ENCODE measurements at regions not wholly inside any gene's neighbourhood (a gene's known extent, or its start where the extent isn't known, plus 50 kb on each side); places are given as distances from the start of the nearest gene placed in this dataset.

GRCh38 chr2:128746356-128746755 is 427.7 kb upstream of the HS6ST1 start:
- CTCF ChIA-PET (ENCODE audit: low intra/inter-chr PET ratio): interaction anchor here (0.7 kb wide), 1 partner anchor 30 kb away, joined by 3 read pairs; no protein-coding TSS in a partner anchor
- in situ Hi-C loops (cut with MboI): no loop called here

GRCh38 chr2:128748336-128748735 is 429.7 kb upstream of the HS6ST1 start:
- intact Hi-C loops (cut with micrococcal nuclease): no loop called here

More at GRCh38 chr2:128746356-128746755, 427.7 kb upstream of the HS6ST1 start:
- Histone ChIP-seq H3K79me2 (ENCODE audit: control insufficient read depth, insufficient read depth, low read length) (no peaks in the 10 kb centered on the region), H3K27me3 (ENCODE audit: control insufficient read depth in 2 of 2, insufficient read depth in 2 of 2, low read length in 2 of 2) (peaks cover 0 to 16% of the 10 kb centered on the region in 2 experiments; a peak in 2 of 5 replicates), H3K27ac (ENCODE audit: extremely low read depth, low read depth, low read length) (no peak overlapping the region), H3K9me1 (ENCODE audit: control insufficient read depth, insufficient read depth, low read length) (no peaks in the 10 kb centered on the region), H3K4me1 (replicated peaks in 1 of 2; ENCODE audit: control insufficient read depth in 2 of 2, insufficient read depth in 2 of 2, low read length in 2 of 2) (no peaks in the 10 kb centered on the region), H3K9ac (ENCODE audit: insufficient read depth in 1 of 2, low read depth in 2 of 2, low read length in 2 of 2) (no peak overlapping the region), H4K20me1 (replicated peaks; ENCODE audit: control insufficient read depth, insufficient read depth, low read length) (no peaks in the 10 kb centered on the region), H2AFZ (ENCODE audit: low read depth, low read length) (no peak overlapping the region), H3K4me2 (ENCODE audit: insufficient read depth, low read length) (no peak overlapping the region), H3K9me3 (replicated peaks; ENCODE audit: control insufficient read depth, insufficient read depth, low read depth, low read length) (no peaks in the 10 kb centered on the region), H3K36me3 (ENCODE audit: control insufficient read depth, insufficient read depth, low read length) (no peaks in the 10 kb centered on the region), H3K4me3 (no peak overlapping the region)
- no peak for ATAC-seq
- 0% methylated on average over 5 of the region's 5 CpGs for WGBS (ENCODE audit: insufficient coverage, low coverage, missing lambda C conversion rate)
- intact Hi-C loops (cut with micrococcal nuclease): no loop called here
- no TSS peak for BruUV-seq (replicated peaks)
- DNase-seq (ENCODE audit: extremely low read depth in 1 of 4, low spot score in 3 of 4): no peak
- POLR2A ChIA-PET: no interaction called here
- no peak for TF ChIP-seq FOXK1 (CRISPR knock-in tag; IDR thresholded peaks at IDR 0.05; ENCODE audit: borderline replicate concordance)
- peak; percentile 28; the same call in 1 of the 2 replicates for TF ChIP-seq NFIC (IDR thresholded peaks at IDR 0.05)
- FAIRE-seq: no peak

More at GRCh38 chr2:128748336-128748735, 429.7 kb upstream of the HS6ST1 start:
- DNase-seq (ENCODE audit: extremely low read depth in 1 of 4, low spot score in 3 of 4) (no peak), ATAC-seq (no peak), FAIRE-seq (no peak)
- Histone ChIP-seq H3K9me1 (ENCODE audit: control insufficient read depth, insufficient read depth, low read length) (no peaks in the 10 kb centered on the region), H3K79me2 (ENCODE audit: control insufficient read depth, insufficient read depth, low read length) (no peaks in the 10 kb centered on the region), H3K4me3 (no peak overlapping the region), H3K4me1 (replicated peaks in 1 of 2; ENCODE audit: control insufficient read depth in 2 of 2, insufficient read depth in 2 of 2, low read length in 2 of 2) (no peaks in the 10 kb centered on the region), H3K27ac (ENCODE audit: extremely low read depth, low read depth, low read length) (no peak overlapping the region), H3K27me3 (ENCODE audit: control insufficient read depth in 2 of 2, insufficient read depth in 2 of 2, low read length in 2 of 2) (peaks cover 0 to 27% of the 10 kb centered on the region in 2 experiments; a peak in 2 of 5 replicates), H2AFZ (ENCODE audit: low read depth, low read length) (no peak overlapping the region), H3K36me3 (ENCODE audit: control insufficient read depth, insufficient read depth, low read length) (no peaks in the 10 kb centered on the region), H3K4me2 (ENCODE audit: insufficient read depth, low read length) (no peak overlapping the region), H4K20me1 (replicated peaks; ENCODE audit: control insufficient read depth, insufficient read depth, low read length) (no peaks in the 10 kb centered on the region), H3K9me3 (replicated peaks; ENCODE audit: control insufficient read depth, insufficient read depth, low read depth, low read length) (no peaks in the 10 kb centered on the region), H3K9ac (ENCODE audit: insufficient read depth in 1 of 2, low read depth in 2 of 2, low read length in 2 of 2) (no peak overlapping the region)
- 0% methylated on average over 10 of the region's 10 CpGs for WGBS (ENCODE audit: insufficient coverage, low coverage, missing lambda C conversion rate)
- CTCF ChIA-PET (ENCODE audit: low intra/inter-chr PET ratio): no interaction called here
- in situ Hi-C loops (cut with MboI): no loop called here
- no peak for TF ChIP-seq HLTF (IDR thresholded peaks at IDR 0.05)
- TF ChIP-seq ZNF274 (IDR thresholded peaks at IDR 0.05; ENCODE audit: borderline replicate concordance, low read depth, low read length): no peak
- TF ChIP-seq SIX5 (IDR thresholded peaks at IDR 0.05; ENCODE audit: borderline replicate concordance in 1 of 2, insufficient read depth in 1 of 2, low read depth in 1 of 2, low read length in 2 of 2): no peak
- TF ChIP-seq NFIC (IDR thresholded peaks at IDR 0.05): no peak
- no peak for TF ChIP-seq ZNF347 (CRISPR knock-in tag; IDR thresholded peaks at IDR 0.05; ENCODE audit: low read depth)
- TF ChIP-seq ZFP36 (IDR thresholded peaks at IDR 0.05; ENCODE audit: low read depth, low read length, partially characterized antibody): no peak
- no peak for TF ChIP-seq CEBPB (tag; IDR thresholded peaks at IDR 0.05)
- TF ChIP-seq EZH2 (IDR thresholded peaks at IDR 0.05; ENCODE audit: borderline replicate concordance, low read depth, low read length): no peak
- TF ChIP-seq ZSCAN32 (CRISPR knock-in tag; IDR thresholded peaks at IDR 0.05): no peak
- no peak for TF ChIP-seq SPI1 (IDR thresholded peaks at IDR 0.05; ENCODE audit: borderline replicate concordance, low read depth, low read length)
- no peak for TF ChIP-seq ZNF507 (tag; conservative IDR thresholded peaks at IDR 0.05)
- BruUV-seq (replicated peaks): no TSS peak
- POLR2A ChIA-PET: interaction anchor here (0.5 to 0.6 kb wide), 2 partner anchors 33 to 187 kb away, joined by 4 read pairs; no protein-coding TSS in a partner anchor
